Thymus (tissue), 11 donors: ENCODE measurements at regions not wholly inside any gene's neighbourhood (a gene's known extent, or its start where the extent isn't known, plus 50 kb on each side); places are given as distances from the start of the nearest gene placed in this dataset.

Experiments used
- DNase-seq, 9 donors: peaks; one replicate each; pipeline ENCODE4 v3.0.0-alpha.2; 2013; ENCODE audit warnings: low spot score in 9 of 9, low read depth in 6 of 9, missing footprints in 1 of 9
- H3K27ac ChIP-seq, 2 donors: one replicate each; pipeline ENCODE4 v1.5.1; 2013; ENCODE audit warnings: control low read depth in 1 of 2, low read depth in 1 of 2, low read length in 1 of 2, mild to moderate bottlenecking in 1 of 2, moderate library complexity in 1 of 2
- H3K27me3 ChIP-seq, 2 donors: one replicate each; pipeline ENCODE4 v1.5.1; 2013; ENCODE audit warnings: low read length in 1 of 2; ENCODE audit not compliant: control insufficient read depth in 2 of 2, insufficient read depth in 1 of 2
- H3K36me3 ChIP-seq, 2 donors: one replicate each; pipeline ENCODE4 v1.5.1; 2013; ENCODE audit warnings: low read length in 1 of 2, mild to moderate bottlenecking in 1 of 2, moderate library complexity in 1 of 2; ENCODE audit not compliant: control insufficient read depth in 2 of 2, insufficient read depth in 2 of 2
- H3K4me1 ChIP-seq, 2 donors: one replicate each; pipeline ENCODE4 v1.5.1; 2013; ENCODE audit warnings: low read length in 2 of 2; ENCODE audit not compliant: control insufficient read depth in 2 of 2, insufficient read depth in 2 of 2
- H3K4me3 ChIP-seq, 2 donors: one replicate each; pipeline ENCODE4 v1.5.1; 2013; ENCODE audit warnings: low read length in 2 of 2, control low read depth in 1 of 2, mild to moderate bottlenecking in 1 of 2
- H3K9me3 ChIP-seq, 2 donors: one replicate each; pipeline ENCODE4 v1.5.1; 2013; ENCODE audit warnings: low read length in 1 of 2, mild to moderate bottlenecking in 1 of 2; ENCODE audit not compliant: control insufficient read depth in 2 of 2, insufficient read depth in 1 of 2
- WGBS: extraction: QIAGEN DNeasy Blood & Tissue Kit; methylation state at CpG from one replicate; pipeline ENCODE4 v1.1.7; 2013; 5-methylcytosine and 5-hydroxymethylcytosine counted together
- donor health status: healthy.

- Histone ChIP-seq H3K27me3 (no peaks in the 10 kb centered on the region), H3K36me3 (no peaks in the 10 kb centered on the region), H3K4me1 (no peaks in the 10 kb centered on the region), H3K4me3 (no peak overlapping the region), H3K27ac (no peak overlapping the region), H3K9me3 (no peaks in the 10 kb centered on the region)
- 79% methylated on average over 1 of the region's 1 CpG for WGBS
- DNase-seq = no peak
Measured at GRCh38 chr4:65791111-65791811, 121.0 kb upstream of the EPHA5 start.

DNA sequence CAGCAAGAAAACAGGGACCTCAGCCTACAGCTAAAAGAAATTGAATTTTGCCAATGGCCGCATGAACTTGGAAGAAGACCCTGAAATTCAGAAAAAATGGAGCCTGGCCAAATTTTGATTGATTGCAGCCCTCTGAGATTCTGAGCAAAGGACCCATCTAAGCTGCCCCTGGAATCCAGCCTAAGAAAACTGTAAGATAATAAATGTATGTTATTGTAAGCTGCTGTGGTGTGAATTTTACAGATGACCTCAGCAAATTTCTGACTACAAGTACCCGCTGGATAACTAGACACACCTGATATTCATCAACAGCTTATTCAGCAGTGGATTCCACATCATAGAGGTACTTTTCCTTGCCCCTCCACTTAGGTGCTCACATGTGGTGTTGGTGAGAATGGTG, 119.5 kb upstream of the EPHA5 start:
- H3K4me1 ChIP-seq = no peaks in the 10 kb centered on the region
- H3K36me3 ChIP-seq = no peaks in the 10 kb centered on the region
- WGBS = 93% methylated on average over 2 of the region's 2 CpGs
- no peak overlapping the region for H3K4me3 ChIP-seq
- no peaks in the 10 kb centered on the region for H3K27me3 ChIP-seq
- H3K9me3 ChIP-seq = no peaks in the 10 kb centered on the region
- H3K27ac ChIP-seq = no peak overlapping the region
- DNase-seq = no peak

DNA sequence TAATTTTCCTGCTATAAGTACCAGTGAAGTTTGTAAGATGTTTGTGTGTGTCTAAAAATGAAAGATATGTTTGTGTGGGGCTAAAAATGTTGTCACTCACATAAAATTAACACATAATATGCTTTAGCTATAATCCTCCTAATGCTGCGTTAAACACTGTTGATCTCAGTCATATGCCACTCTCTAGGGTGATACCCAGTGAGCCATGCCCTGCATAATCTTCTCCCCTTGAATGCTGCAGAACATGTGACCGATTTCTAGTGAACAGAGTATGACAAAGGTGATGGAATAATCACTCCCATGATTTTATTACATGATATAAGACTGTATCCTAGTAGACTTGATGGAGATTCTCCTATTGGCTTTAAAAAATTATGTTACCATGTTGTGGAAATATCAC, 119.1 kb upstream of the EPHA5 start:
- Histone ChIP-seq H3K27ac (no peak overlapping the region), H3K9me3 (no peaks in the 10 kb centered on the region), H3K27me3 (no peaks in the 10 kb centered on the region), H3K4me3 (no peak overlapping the region), H3K36me3 (no peaks in the 10 kb centered on the region), H3K4me1 (no peaks in the 10 kb centered on the region)
- DNase-seq = no peak
- 83% methylated on average over 2 of the region's 2 CpGs for WGBS

GRCh38 chr4:65777270-65777669, 107.0 kb upstream of the EPHA5 start:
- Histone ChIP-seq H3K4me3 (no peak overlapping the region), H3K9me3 (peaks cover 2 to 25% of the 10 kb centered on the region in 2 donors), H3K27ac (no peak overlapping the region), H3K36me3 (no peaks in the 10 kb centered on the region), H3K27me3 (no peaks in the 10 kb centered on the region), H3K4me1 (no peaks in the 10 kb centered on the region)
- WGBS = 78% methylated on average over 1 of the region's 1 CpG
- no peak for DNase-seq

GRCh38 chr4:65773636-65774035, 103.3 kb upstream of the EPHA5 start:
- Histone ChIP-seq H3K27ac (no peak overlapping the region), H3K36me3 (no peaks in the 10 kb centered on the region), H3K9me3 (peaks cover 2 to 30% of the 10 kb centered on the region in 2 donors), H3K4me3 (no peak overlapping the region), H3K4me1 (no peaks in the 10 kb centered on the region), H3K27me3 (no peaks in the 10 kb centered on the region)
- no peak for DNase-seq
- WGBS = 95% methylated on average over 6 of the region's 6 CpGs

- DNase-seq = no peak
- H3K27me3 ChIP-seq = no peaks in the 10 kb centered on the region
- H3K36me3 ChIP-seq = no peaks in the 10 kb centered on the region
- H3K9me3 ChIP-seq = no peaks in the 10 kb centered on the region
- no peaks in the 10 kb centered on the region for H3K4me1 ChIP-seq
- no peak overlapping the region for H3K27ac ChIP-seq
- 61% methylated on average over 2 of the region's 2 CpGs for WGBS
- no peak overlapping the region for H3K4me3 ChIP-seq
Measured at GRCh38 chr4:65747386-65747785, 77.1 kb upstream of the EPHA5 start.

DNA sequence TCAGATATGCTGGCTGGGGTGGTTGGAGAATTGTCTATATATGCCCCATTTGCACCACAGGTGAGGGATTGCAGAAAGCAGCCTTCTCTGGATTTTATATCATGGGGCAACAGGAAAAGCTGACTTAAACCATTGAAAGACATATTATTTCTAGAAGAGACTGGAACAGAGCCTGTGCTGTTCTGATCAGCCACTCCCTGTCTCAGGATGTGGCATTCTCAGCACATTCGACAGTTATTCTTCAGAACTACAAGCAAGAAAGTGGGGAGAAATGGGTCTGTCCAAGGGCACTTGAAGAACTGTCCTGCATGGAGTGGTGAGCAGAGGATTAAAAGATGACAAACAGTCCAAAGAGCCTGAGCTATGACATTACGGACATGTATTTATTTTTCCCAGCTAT, 67.8 kb upstream of the EPHA5 start:
- no peaks in the 10 kb centered on the region for H3K27me3 ChIP-seq
- no peaks in the 10 kb centered on the region for H3K36me3 ChIP-seq
- H3K9me3 ChIP-seq = no peaks in the 10 kb centered on the region
- 88% methylated on average over 2 of the region's 2 CpGs for WGBS
- no peaks in the 10 kb centered on the region for H3K4me1 ChIP-seq
- no peak overlapping the region for H3K27ac ChIP-seq
- DNase-seq = no peak
- H3K4me3 ChIP-seq = no peak overlapping the region

GRCh38 chr4:65737672-65738071, 67.4 kb upstream of the EPHA5 start:
- H3K9me3 ChIP-seq = no peaks in the 10 kb centered on the region

DNA sequence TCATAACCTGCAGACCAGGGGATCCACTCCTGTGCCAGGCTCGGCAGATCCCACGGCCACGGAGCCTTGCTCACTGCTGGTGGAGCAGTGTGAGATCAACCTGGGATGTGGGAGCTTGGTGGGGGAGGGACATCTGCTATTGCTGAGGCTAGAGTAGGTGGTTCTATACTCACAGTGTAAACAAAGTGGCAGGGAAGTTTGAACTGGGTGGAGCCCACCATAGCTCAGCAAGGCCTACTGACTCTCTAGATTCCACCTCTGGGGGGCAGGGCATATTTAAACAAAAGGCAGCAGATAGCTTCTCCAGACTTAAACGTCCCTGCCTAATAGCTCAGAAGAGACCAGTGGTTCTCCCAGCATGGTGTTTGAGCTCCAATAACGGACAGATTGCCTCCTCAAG, 54.7 kb upstream of the EPHA5 start:
- H3K9me3 ChIP-seq = peaks cover 0 to 3% of the 10 kb centered on the region in 2 donors
- H3K27me3 ChIP-seq = no peaks in the 10 kb centered on the region
- H3K27ac ChIP-seq = no peak overlapping the region
- no peaks in the 10 kb centered on the region for H3K4me1 ChIP-seq
- H3K4me3 ChIP-seq = no peak overlapping the region
- DNase-seq = no peak
- 89% methylated on average over 5 of the region's 5 CpGs for WGBS
- H3K36me3 ChIP-seq = no peaks in the 10 kb centered on the region

More at GRCh38 chr4:65737672-65738071, 67.4 kb upstream of the EPHA5 start:
- Histone ChIP-seq H3K27ac (no peak overlapping the region), H3K4me3 (no peak overlapping the region), H3K4me1 (no peaks in the 10 kb centered on the region), H3K36me3 (no peaks in the 10 kb centered on the region), H3K27me3 (no peaks in the 10 kb centered on the region)
- 77% methylated on average over 4 of the region's 4 CpGs for WGBS
- no peak for DNase-seq
